ENCODE measurements at regions not wholly inside any gene's neighbourhood (a gene's known extent, or its start where the extent isn't known, plus 50 kb on each side); places are given as distances from the start of the nearest gene placed in this dataset.

- DNase-seq (ENCODE audit: low spot score in 2 of 2) (no peak), ATAC-seq (no peak)
- Mint-ChIP-seq H3K27ac (no peak overlapping the region), H3K9me3 (peaks cover 1 to 3% of the 10 kb centered on the region in 2 donors), H3K36me3 (peaks cover 0 to 3% of the 10 kb centered on the region in 2 donors)
Observed at GRCh38 chr3:68006646-68007045, 352.2 kb upstream of the SUCLG2 start.

- H3K27ac Mint-ChIP-seq, result no peak overlapping the region
- peaks cover 0 to 11% of the 10 kb centered on the region in 2 donors for H3K36me3 Mint-ChIP-seq
- peaks cover 4 to 11% of the 10 kb centered on the region in 2 donors for H3K9me3 Mint-ChIP-seq
- DNase-seq (ENCODE audit: low spot score in 2 of 2), result no peak
- ATAC-seq, result no peak
Observed at GRCh38 chr3:68004091-68004490, 349.7 kb upstream of the SUCLG2 start.

GRCh38 chr3:67998281-67998680 lies 343.9 kb upstream of the SUCLG2 start:
- ATAC-seq (no peak), DNase-seq (ENCODE audit: low spot score in 2 of 2) (no peak)
- peaks cover 4 to 16% of the 10 kb centered on the region in 2 donors for H3K9me3 Mint-ChIP-seq
- H3K27ac Mint-ChIP-seq, result no peak overlapping the region
- H3K36me3 Mint-ChIP-seq, result peaks cover 0 to 11% of the 10 kb centered on the region in 2 donors

GRCh38 chr3:67995206-67995605 lies 340.8 kb upstream of the SUCLG2 start:
- no peak for ATAC-seq
- no peak for DNase-seq (ENCODE audit: low spot score in 2 of 2)
- Mint-ChIP-seq H3K36me3 (peaks cover 0 to 2% of the 10 kb centered on the region in 2 donors), H3K27ac (no peak overlapping the region), H3K9me3 (peaks cover 5 to 12% of the 10 kb centered on the region in 2 donors)

GRCh38 chr3:67986706-67987105 lies 332.3 kb upstream of the SUCLG2 start:
- Mint-ChIP-seq H3K9me3 (peaks cover 0 to 3% of the 10 kb centered on the region in 2 donors), H3K27ac (no peak overlapping the region)
- ATAC-seq, result no peak

GRCh38 chr3:67983166-67983565 lies 328.8 kb upstream of the SUCLG2 start:
- Mint-ChIP-seq H3K27ac (no peak overlapping the region), H3K36me3 (no peaks in the 10 kb centered on the region), H3K9me3 (peaks cover 0 to 3% of the 10 kb centered on the region in 2 donors)
- ATAC-seq (no peak), DNase-seq (ENCODE audit: low spot score in 2 of 2) (no peak)

More at GRCh38 chr3:67986706-67987105, 332.3 kb upstream of the SUCLG2 start:
- no peaks in the 10 kb centered on the region for H3K36me3 Mint-ChIP-seq
- no peak for DNase-seq (ENCODE audit: low spot score in 2 of 2)

- no peak overlapping the region for H3K27ac Mint-ChIP-seq
- H3K36me3 Mint-ChIP-seq, result no peaks in the 10 kb centered on the region
- ATAC-seq (no peak), DNase-seq (ENCODE audit: low spot score in 2 of 2) (no peak)
- peaks cover 0 to 3% of the 10 kb centered on the region in 2 donors for H3K9me3 Mint-ChIP-seq
Observed at GRCh38 chr3:67981077-67981476, 326.7 kb upstream of the SUCLG2 start.

- no peaks in the 10 kb centered on the region for H3K9me3 Mint-ChIP-seq
- no peaks in the 10 kb centered on the region for H3K36me3 Mint-ChIP-seq
Observed at GRCh38 chr3:67979342-67979741, 324.9 kb upstream of the SUCLG2 start.

GRCh38 chr3:67977762-67978161 lies 323.4 kb upstream of the SUCLG2 start:
- DNase-seq (ENCODE audit: low spot score in 2 of 2) (no peak), ATAC-seq (no peak)
- H3K9me3 Mint-ChIP-seq, result peaks cover 0 to 3% of the 10 kb centered on the region in 2 donors
- H3K27ac Mint-ChIP-seq, result no peak overlapping the region
- H3K36me3 Mint-ChIP-seq, result no peaks in the 10 kb centered on the region

More at GRCh38 chr3:67979342-67979741, 324.9 kb upstream of the SUCLG2 start:
- no peak for DNase-seq (ENCODE audit: low spot score in 2 of 2)
- no peak overlapping the region for H3K27ac Mint-ChIP-seq
- ATAC-seq, result no peak

- DNase-seq (ENCODE audit: low spot score in 2 of 2) (no peak), ATAC-seq (no peak)
- Mint-ChIP-seq H3K27ac (no peak overlapping the region), H3K9me3 (peaks cover 0 to 3% of the 10 kb centered on the region in 2 donors), H3K36me3 (no peaks in the 10 kb centered on the region)
Observed at GRCh38 chr3:67976663-67977062, 322.3 kb upstream of the SUCLG2 start.

GRCh38 chr3:67964596-67964995 lies 310.2 kb upstream of the SUCLG2 start:
- Mint-ChIP-seq H3K27ac (no peak overlapping the region), H3K9me3 (peaks cover 6 to 10% of the 10 kb centered on the region in 2 donors)
- no peak for DNase-seq (ENCODE audit: low spot score in 2 of 2)

GRCh38 chr3:67957268-67957667 lies 302.9 kb upstream of the SUCLG2 start:
- Mint-ChIP-seq H3K27ac (no peak overlapping the region), H3K36me3 (peaks cover 0 to 6% of the 10 kb centered on the region in 2 donors), H3K9me3 (peaks cover 9 to 15% of the 10 kb centered on the region in 2 donors)
- ATAC-seq (no peak), DNase-seq (ENCODE audit: low spot score in 2 of 2) (no peak)

More at GRCh38 chr3:67964596-67964995, 310.2 kb upstream of the SUCLG2 start:
- H3K36me3 Mint-ChIP-seq, result peaks cover 0 to 9% of the 10 kb centered on the region in 2 donors
- ATAC-seq, result no peak

GRCh38 chr3:67947808-67948508 lies 293.5 kb upstream of the SUCLG2 start:
- H3K9me3 Mint-ChIP-seq, result peaks cover 18 to 41% of the 10 kb centered on the region in 2 donors
- DNase-seq (ENCODE audit: low spot score in 2 of 2) (peak in 1 of 2 donors; percentile 7), ATAC-seq (peak; percentile 33 to 41)
- peak overlapping the region in 1 of 2 donors; percentile 77 for H3K27ac Mint-ChIP-seq
- peaks cover 24 to 25% of the 10 kb centered on the region in 2 donors for H3K36me3 Mint-ChIP-seq

GRCh38 chr3:67946436-67946835 lies 292.0 kb upstream of the SUCLG2 start:
- ATAC-seq (no peak), DNase-seq (ENCODE audit: low spot score in 2 of 2) (no peak)
- peaks cover 15 to 22% of the 10 kb centered on the region in 2 donors for H3K36me3 Mint-ChIP-seq
- no peak overlapping the region for H3K27ac Mint-ChIP-seq
- peaks cover 18 to 26% of the 10 kb centered on the region in 2 donors for H3K9me3 Mint-ChIP-seq

- Mint-ChIP-seq H3K27ac (no peak overlapping the region), H3K9me3 (peaks cover 6% of the 10 kb centered on the region in 2 donors), H3K36me3 (peaks cover 0 to 11% of the 10 kb centered on the region in 2 donors)
- ATAC-seq (no peak), DNase-seq (ENCODE audit: low spot score in 2 of 2) (no peak)
Observed at GRCh38 chr3:67943546-67943945, 289.1 kb upstream of the SUCLG2 start.

GRCh38 chr3:67941433-67942030 lies 287.1 kb upstream of the SUCLG2 start:
- Mint-ChIP-seq H3K36me3 (peaks cover 0 to 5% of the 10 kb centered on the region in 2 donors), H3K27ac (no peak overlapping the region), H3K9me3 (peaks cover 6% of the 10 kb centered on the region in 2 donors)
- DNase-seq (ENCODE audit: low spot score in 2 of 2) (no peak), ATAC-seq (no peak)

GRCh38 chr3:67940210-67940952 lies 286.0 kb upstream of the SUCLG2 start:
- Mint-ChIP-seq H3K27ac (no peak overlapping the region), H3K9me3 (peaks cover 3 to 7% of the 10 kb centered on the region in 2 donors), H3K36me3 (peaks cover 0 to 1% of the 10 kb centered on the region in 2 donors)
- no peak for DNase-seq (ENCODE audit: low spot score in 2 of 2)
- ATAC-seq, result no peak
